GM12878 (cell line): ENCODE measurements at regions not wholly inside any gene's neighbourhood (a gene's known extent, or its start where the extent isn't known, plus 50 kb on each side); places are given as distances from the start of the nearest gene placed in this dataset.

Source experiments
- ATAC-seq: fragments of 200-7000 bp; cut with Tn5 transposase; 3 replicates; pipeline ENCODE4 v1.9.1; 2020; ENCODE audit warnings: mild to moderate bottlenecking, moderate library complexity
- BruUV-seq: library from RNA; stranded (reverse); fragments of 400-500 nt; replicated peaks from 2 replicates; lab custom pipeline; 2021; lab: Mats Ljungman, UMichigan
- CTCF ChIA-PET: fragments of 300-600 bp; sonication (Branson Sonifier 250); formaldehyde crosslinking; extraction: SDS; loops from one replicate; lab custom pipeline; 2021; ENCODE audit warnings: inconsistent platforms; lab: Yijun Ruan, JAX
- POLR2A ChIA-PET: fragments of 350-600 bp; formaldehyde crosslinking; extraction: SDS; loops from one replicate; lab custom pipeline; 2021; ENCODE audit warnings: inconsistent platforms; lab: Charles Lee
- RAD21 ChIA-PET: fragments of 300-600 bp; sonication (Branson Sonifier 250); formaldehyde crosslinking; loops from one replicate; lab custom pipeline; 2023; ENCODE audit warnings: antibody characterized with exemption; ENCODE audit not compliant: unreplicated experiment; lab: Charles Lee
- SMC1A ChIA-PET: fragments of 300-600 bp; sonication (Branson Sonifier 250); formaldehyde crosslinking; loops from one replicate; lab custom pipeline; 2023; ENCODE audit not compliant: unreplicated experiment, uncharacterized antibody; lab: Charles Lee
- DNase-seq: peaks from one replicate; pipeline ENCODE4 v3.0.0-alpha.2; 2011; ENCODE audit warnings: low read depth, low spot score
- FAIRE-seq: peaks from 3 replicates; lab custom pipeline; 2011; peaks lifted over from hg19 to GRCh38; lab: Jason Lieb, UNC
- H2AFZ ChIP-seq: 2 replicates; pipeline ENCODE4 v1.6.0; 2011; ENCODE audit warnings: low read depth, low read length, control low read depth; ENCODE audit not compliant: control insufficient read depth
- H3K27ac ChIP-seq: 2 replicates; pipeline ENCODE4 v1.5.1; 2011; ENCODE audit warnings: control low read depth; ENCODE audit not compliant: control insufficient read depth, insufficient read depth
- H3K27me3 ChIP-seq, 2 experiments: replicated peaks in 1 of 2; 2 replicates each; pipeline versions ENCODE4 v1.6.0 to v1.6.1; 2011; ENCODE audit warnings: low read length in 1 of 2; ENCODE audit not compliant: control insufficient read depth in 2 of 2, insufficient read depth in 2 of 2
- H3K36me3 ChIP-seq, 2 experiments: 2 replicates each; pipeline ENCODE4 v1.5.1; 2011; ENCODE audit warnings: low read length in 1 of 2; ENCODE audit not compliant: control insufficient read depth in 2 of 2, insufficient read depth in 2 of 2
- H3K4me1 ChIP-seq: 2 replicates; pipeline ENCODE4 v1.6.1; 2011; ENCODE audit warnings: mild to moderate bottlenecking, low read length, moderate library complexity, mixed read lengths; ENCODE audit not compliant: control insufficient read depth, insufficient read depth
- H3K4me2 ChIP-seq: 2 replicates; pipeline ENCODE4 v1.6.0; 2011; ENCODE audit warnings: control low read depth; ENCODE audit not compliant: control insufficient read depth, insufficient read depth
- H3K4me3 ChIP-seq: fragments of 200-600 bp; sonication (generic); 2 replicates; pipeline ENCODE4 v1.5.1; 2016
- H3K79me2 ChIP-seq: 2 replicates; pipeline ENCODE4 v1.6.0; 2011; ENCODE audit warnings: low read length; ENCODE audit not compliant: control insufficient read depth, insufficient read depth
- H3K9ac ChIP-seq: 2 replicates; pipeline ENCODE4 v1.8.0; 2011; ENCODE audit warnings: low read length, control low read depth, mixed read lengths; ENCODE audit not compliant: control insufficient read depth, insufficient read depth
- H3K9me3 ChIP-seq: replicated peaks from 3 replicates; pipeline ENCODE4 v1.5.1; 2011; ENCODE audit warnings: mild to moderate bottlenecking, low read length; ENCODE audit not compliant: control insufficient read depth, insufficient read depth
- H4K20me1 ChIP-seq: 2 replicates; pipeline ENCODE4 v1.6.0; 2011; ENCODE audit not compliant: control insufficient read depth, insufficient read depth
- ETV6 ChIP-seq, 2 experiments: fragments of 450-650 bp in 1 of 2; IDR thresholded peaks in 1 of 2; conservative IDR thresholded peaks in 1 of 2; 2 replicates each; pipeline ENCODE4 v1.6.1; 2014; ENCODE audit warnings: antibody characterized with exemption in 1 of 2, borderline replicate concordance in 1 of 2, low read depth in 1 of 2, mild to moderate bottlenecking in 1 of 2, moderate library complexity in 1 of 2
- EZH2 ChIP-seq: IDR thresholded peaks from 2 replicates; pipeline ENCODE4 v1.6.1; 2012; ENCODE audit warnings: low read depth, mild to moderate bottlenecking, control low read depth, inconsistent platforms, low read length, borderline replicate concordance; ENCODE audit not compliant: control insufficient read depth
- MYC ChIP-seq: IDR thresholded peaks from 2 replicates; pipeline ENCODE4 v1.6.1; 2011; ENCODE audit warnings: mild to moderate bottlenecking, low read length, moderate library complexity, inconsistent platforms; ENCODE audit not compliant: insufficient read depth, insufficient replicate concordance, insufficient read length, severe bottlenecking
- PAX5 ChIP-seq: IDR thresholded peaks from 2 replicates; pipeline ENCODE4 v1.6.1; 2011; ENCODE audit warnings: low read depth, low read length, borderline replicate concordance
- SMC3 ChIP-seq: IDR thresholded peaks from 2 replicates; pipeline ENCODE4 v1.6.1; 2011; ENCODE audit warnings: low read length, improper control_type of control experiment, borderline replicate concordance
- SP1 ChIP-seq: IDR thresholded peaks from one replicate; pipeline ENCODE4 v1.6.1; 2011; ENCODE audit warnings: low read depth, low read length
- ZNF274 ChIP-seq: IDR thresholded peaks from one replicate; pipeline ENCODE4 v1.8.0; 2011; ENCODE audit not compliant: insufficient read length, insufficient read depth
- in situ Hi-C: fragments of 300-500 bp; cut with MboI; formaldehyde crosslinking; loops from 9 replicates; pipeline ENCODE4 v1.14.3; 2018; ENCODE audit warnings: mixed read lengths
- intact Hi-C: fragments of 100-400 bp; cut with micrococcal nuclease; formaldehyde crosslinking; loops from one replicate; pipeline ENCODE4 v1.14.2; 2022; ENCODE audit not compliant: unreplicated experiment
- TF ChIP-seq, protein P1 (sequence below): IDR thresholded peaks from 2 replicates; pipeline ENCODE4 v1.6.1; 2011; ENCODE audit warnings: borderline replicate concordance, low read depth, mild to moderate bottlenecking, moderate library complexity, low read length; ENCODE audit not compliant: insufficient read depth, poor library complexity, severe bottlenecking
- TF ChIP-seq, protein P2 (sequence below): fragments of 450-650 bp; IDR thresholded peaks from 2 replicates; pipeline ENCODE4 v1.6.1; 2017; ENCODE audit warnings: borderline replicate concordance
- TF ChIP-seq, protein P3 (sequence below): IDR thresholded peaks from 2 replicates; pipeline ENCODE4 v1.6.1; 2012; ENCODE audit warnings: low read length, inconsistent platforms
- TF ChIP-seq, protein P4 (sequence below): IDR thresholded peaks from 2 replicates; pipeline ENCODE4 v1.6.1; 2011; ENCODE audit warnings: low read depth, mild to moderate bottlenecking, low read length, moderate library complexity, borderline replicate concordance; ENCODE audit errors: extremely low read depth
- TF ChIP-seq, protein P5 (sequence below): IDR thresholded peaks from 2 replicates; pipeline ENCODE4 v1.6.1; 2012; ENCODE audit warnings: improper control_type of control experiment, low read depth, low read length; ENCODE audit not compliant: insufficient replicate concordance

DNA sequence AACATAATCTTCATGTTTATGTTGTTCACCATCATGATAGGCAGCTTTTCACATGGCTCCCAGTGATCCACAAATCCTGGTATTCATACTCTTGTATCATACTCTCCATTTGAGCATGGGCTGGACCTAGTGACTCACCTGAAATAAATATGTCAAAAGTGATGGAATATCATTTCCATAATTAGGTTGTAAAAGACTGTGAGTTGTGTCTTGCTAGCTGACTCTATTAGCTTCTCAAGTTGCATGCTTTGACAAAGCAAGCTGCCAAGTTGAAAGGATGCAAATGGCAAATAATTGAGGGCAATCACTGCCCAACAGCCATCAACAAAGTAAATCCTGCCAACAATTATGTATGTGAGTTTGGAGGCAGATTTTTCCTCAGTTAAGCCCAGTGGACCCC is 300.4 kb downstream of the AHR start:
- SMC1A ChIA-PET = interaction anchor here (1.6 kb wide), 1 partner anchor 10 kb away, joined by 4 read pairs; no protein-coding TSS in a partner anchor
- H3K27me3 ChIP-seq = no peaks in the 10 kb centered on the region; a peak in 1 of 4 replicates
- RAD21 ChIA-PET = no interaction called here
- H3K4me1 ChIP-seq = no peaks in the 10 kb centered on the region
- no peak overlapping the region for H3K9ac ChIP-seq
- no peak overlapping the region for H2AFZ ChIP-seq
- DNase-seq (no peak), ATAC-seq (no peak), FAIRE-seq (no peak)
- no peaks in the 10 kb centered on the region for H3K36me3 ChIP-seq
- CTCF ChIA-PET = no interaction called here
- no peaks in the 10 kb centered on the region for H3K9me3 ChIP-seq
- no peak overlapping the region for H3K4me2 ChIP-seq
- no peak overlapping the region for H3K4me3 ChIP-seq
- intact Hi-C loops = no loop called here
- H4K20me1 ChIP-seq = no peaks in the 10 kb centered on the region
- POLR2A ChIA-PET = no interaction called here
- in situ Hi-C loops = no loop called here
- no TSS peak for BruUV-seq
- no peaks in the 10 kb centered on the region for H3K79me2 ChIP-seq
- no peak overlapping the region for H3K27ac ChIP-seq
- TF ChIP-seq, protein P1, sequence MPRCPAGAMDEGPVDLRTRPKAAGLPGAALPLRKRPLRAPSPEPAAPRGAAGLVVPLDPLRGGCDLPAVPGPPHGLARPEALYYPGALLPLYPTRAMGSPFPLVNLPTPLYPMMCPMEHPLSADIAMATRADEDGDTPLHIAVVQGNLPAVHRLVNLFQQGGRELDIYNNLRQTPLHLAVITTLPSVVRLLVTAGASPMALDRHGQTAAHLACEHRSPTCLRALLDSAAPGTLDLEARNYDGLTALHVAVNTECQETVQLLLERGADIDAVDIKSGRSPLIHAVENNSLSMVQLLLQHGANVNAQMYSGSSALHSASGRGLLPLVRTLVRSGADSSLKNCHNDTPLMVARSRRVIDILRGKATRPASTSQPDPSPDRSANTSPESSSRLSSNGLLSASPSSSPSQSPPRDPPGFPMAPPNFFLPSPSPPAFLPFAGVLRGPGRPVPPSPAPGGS = no peak
- TF ChIP-seq, protein P2, sequence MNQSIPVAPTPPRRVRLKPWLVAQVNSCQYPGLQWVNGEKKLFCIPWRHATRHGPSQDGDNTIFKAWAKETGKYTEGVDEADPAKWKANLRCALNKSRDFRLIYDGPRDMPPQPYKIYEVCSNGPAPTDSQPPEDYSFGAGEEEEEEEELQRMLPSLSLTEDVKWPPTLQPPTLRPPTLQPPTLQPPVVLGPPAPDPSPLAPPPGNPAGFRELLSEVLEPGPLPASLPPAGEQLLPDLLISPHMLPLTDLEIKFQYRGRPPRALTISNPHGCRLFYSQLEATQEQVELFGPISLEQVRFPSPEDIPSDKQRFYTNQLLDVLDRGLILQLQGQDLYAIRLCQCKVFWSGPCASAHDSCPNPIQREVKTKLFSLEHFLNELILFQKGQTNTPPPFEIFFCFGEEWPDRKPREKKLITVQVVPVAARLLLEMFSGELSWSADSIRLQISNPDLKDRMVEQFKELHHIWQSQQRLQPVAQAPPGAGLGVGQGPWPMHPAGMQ = no peak
- TF ChIP-seq SP1 (no peak), MYC (no peak), SMC3 (no peak), PAX5 (no peak), ZNF274 (no peak), EZH2 (no peak), ETV6 (conservative IDR thresholded peaks at IDR 0.05 in 1 of 2, IDR thresholded peaks at IDR 0.05 in 1 of 2; ENCODE audit: borderline replicate concordance in 1 of 2, low read depth in 1 of 2) (no peak)
- TF ChIP-seq, protein P3, sequence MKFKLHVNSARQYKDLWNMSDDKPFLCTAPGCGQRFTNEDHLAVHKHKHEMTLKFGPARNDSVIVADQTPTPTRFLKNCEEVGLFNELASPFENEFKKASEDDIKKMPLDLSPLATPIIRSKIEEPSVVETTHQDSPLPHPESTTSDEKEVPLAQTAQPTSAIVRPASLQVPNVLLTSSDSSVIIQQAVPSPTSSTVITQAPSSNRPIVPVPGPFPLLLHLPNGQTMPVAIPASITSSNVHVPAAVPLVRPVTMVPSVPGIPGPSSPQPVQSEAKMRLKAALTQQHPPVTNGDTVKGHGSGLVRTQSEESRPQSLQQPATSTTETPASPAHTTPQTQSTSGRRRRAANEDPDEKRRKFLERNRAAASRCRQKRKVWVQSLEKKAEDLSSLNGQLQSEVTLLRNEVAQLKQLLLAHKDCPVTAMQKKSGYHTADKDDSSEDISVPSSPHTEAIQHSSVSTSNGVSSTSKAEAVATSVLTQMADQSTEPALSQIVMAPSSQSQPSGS = no peak
- TF ChIP-seq, protein P4, sequence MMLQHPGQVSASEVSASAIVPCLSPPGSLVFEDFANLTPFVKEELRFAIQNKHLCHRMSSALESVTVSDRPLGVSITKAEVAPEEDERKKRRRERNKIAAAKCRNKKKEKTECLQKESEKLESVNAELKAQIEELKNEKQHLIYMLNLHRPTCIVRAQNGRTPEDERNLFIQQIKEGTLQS = no peak
- TF ChIP-seq, protein P5, sequence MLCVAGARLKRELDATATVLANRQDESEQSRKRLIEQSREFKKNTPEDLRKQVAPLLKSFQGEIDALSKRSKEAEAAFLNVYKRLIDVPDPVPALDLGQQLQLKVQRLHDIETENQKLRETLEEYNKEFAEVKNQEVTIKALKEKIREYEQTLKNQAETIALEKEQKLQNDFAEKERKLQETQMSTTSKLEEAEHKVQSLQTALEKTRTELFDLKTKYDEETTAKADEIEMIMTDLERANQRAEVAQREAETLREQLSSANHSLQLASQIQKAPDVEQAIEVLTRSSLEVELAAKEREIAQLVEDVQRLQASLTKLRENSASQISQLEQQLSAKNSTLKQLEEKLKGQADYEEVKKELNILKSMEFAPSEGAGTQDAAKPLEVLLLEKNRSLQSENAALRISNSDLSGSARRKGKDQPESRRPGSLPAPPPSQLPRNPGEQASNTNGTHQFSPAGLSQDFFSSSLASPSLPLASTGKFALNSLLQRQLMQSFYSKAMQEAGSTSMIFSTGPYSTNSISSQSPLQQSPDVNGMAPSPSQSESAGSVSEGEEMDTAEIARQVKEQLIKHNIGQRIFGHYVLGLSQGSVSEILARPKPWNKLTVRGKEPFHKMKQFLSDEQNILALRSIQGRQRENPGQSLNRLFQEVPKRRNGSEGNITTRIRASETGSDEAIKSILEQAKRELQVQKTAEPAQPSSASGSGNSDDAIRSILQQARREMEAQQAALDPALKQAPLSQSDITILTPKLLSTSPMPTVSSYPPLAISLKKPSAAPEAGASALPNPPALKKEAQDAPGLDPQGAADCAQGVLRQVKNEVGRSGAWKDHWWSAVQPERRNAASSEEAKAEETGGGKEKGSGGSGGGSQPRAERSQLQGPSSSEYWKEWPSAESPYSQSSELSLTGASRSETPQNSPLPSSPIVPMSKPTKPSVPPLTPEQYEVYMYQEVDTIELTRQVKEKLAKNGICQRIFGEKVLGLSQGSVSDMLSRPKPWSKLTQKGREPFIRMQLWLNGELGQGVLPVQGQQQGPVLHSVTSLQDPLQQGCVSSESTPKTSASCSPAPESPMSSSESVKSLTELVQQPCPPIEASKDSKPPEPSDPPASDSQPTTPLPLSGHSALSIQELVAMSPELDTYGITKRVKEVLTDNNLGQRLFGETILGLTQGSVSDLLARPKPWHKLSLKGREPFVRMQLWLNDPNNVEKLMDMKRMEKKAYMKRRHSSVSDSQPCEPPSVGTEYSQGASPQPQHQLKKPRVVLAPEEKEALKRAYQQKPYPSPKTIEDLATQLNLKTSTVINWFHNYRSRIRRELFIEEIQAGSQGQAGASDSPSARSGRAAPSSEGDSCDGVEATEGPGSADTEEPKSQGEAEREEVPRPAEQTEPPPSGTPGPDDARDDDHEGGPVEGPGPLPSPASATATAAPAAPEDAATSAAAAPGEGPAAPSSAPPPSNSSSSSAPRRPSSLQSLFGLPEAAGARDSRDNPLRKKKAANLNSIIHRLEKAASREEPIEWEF = no peak
